Erythroblast (primary cell): ENCODE measurements at regions not wholly inside any gene's neighbourhood (a gene's known extent, or its start where the extent isn't known, plus 50 kb on each side); places are given as distances from the start of the nearest gene placed in this dataset.

ENCODE experiments used
- GATA1 ChIP-seq: IDR thresholded peaks from 2 replicates; pipeline ENCODE4 v1.6.1; 2011; ENCODE audit warnings: low read depth, mild to moderate bottlenecking, control low read depth, low read length, moderate library complexity
- POLR2A ChIP-seq: IDR thresholded peaks from 2 replicates; pipeline ENCODE4 v1.6.1; 2011; ENCODE audit warnings: mild to moderate bottlenecking, low read length

DNA sequence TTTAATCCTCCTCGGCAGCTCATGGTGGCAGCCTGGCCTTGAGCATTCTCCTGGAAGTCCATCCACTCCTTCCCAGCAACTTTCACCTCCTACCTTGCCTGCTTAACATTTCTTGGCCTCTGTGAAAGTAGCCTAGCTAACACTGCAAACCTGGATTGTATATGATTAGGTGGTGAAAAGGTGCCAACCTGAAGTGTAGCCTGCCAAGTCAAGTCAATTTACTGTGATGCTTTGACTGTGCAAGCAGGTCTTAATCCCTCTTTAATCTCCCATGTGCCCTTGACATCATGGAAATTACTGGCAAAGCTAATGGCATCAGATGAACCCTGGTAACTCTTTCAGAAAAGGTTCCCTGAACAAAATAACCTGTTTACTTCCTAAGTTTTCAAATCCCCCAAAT is 169.7 kb upstream of the NR2F2 start:
- TF ChIP-seq POLR2A: no peak
- TF ChIP-seq GATA1: no peak
